GM03348 (cell line): ENCODE measurements at regions not wholly inside any gene's neighbourhood (a gene's known extent, or its start where the extent isn't known, plus 50 kb on each side); places are given as distances from the start of the nearest gene placed in this dataset.
A peak's percentile ranks its signal among the peaks of the same experiment; 100 is the strongest.

ENCODE experiments used
- DNase-seq: peaks from one replicate; pipeline ENCODE4 v3.0.0; 2012; ENCODE audit warnings: low spot score

- no peak for DNase-seq
Observed at GRCh38 chr20:56175884-56176283, 72.6 kb upstream of the MC3R start.

- DNase-seq = no peak
Observed at GRCh38 chr20:56178219-56178618, 70.3 kb upstream of the MC3R start.

- no peak for DNase-seq
Observed at GRCh38 chr20:56179051-56179450, 69.5 kb upstream of the MC3R start.

- DNase-seq = no peak
Observed at GRCh38 chr20:56181583-56181982, 66.9 kb upstream of the MC3R start.

GRCh38 chr20:56187534-56188165 lies 60.9 kb upstream of the MC3R start:
- DNase-seq = peak; percentile 16

GRCh38 chr20:56194042-56194441 lies 54.5 kb upstream of the MC3R start:
- no peak for DNase-seq

- DNase-seq = no peak
Observed at GRCh38 chr20:56195946-56196345, 52.6 kb upstream of the MC3R start.
